ENCODE measurements at regions not wholly inside any gene's neighbourhood (a gene's known extent, or its start where the extent isn't known, plus 50 kb on each side); places are given as distances from the start of the nearest gene placed in this dataset.
"Not testable (repeated sequence)": the region's sequence is repeated elsewhere in the genome, so short reads cannot be mapped to it uniquely, and the experiment has no call there.

DNA sequence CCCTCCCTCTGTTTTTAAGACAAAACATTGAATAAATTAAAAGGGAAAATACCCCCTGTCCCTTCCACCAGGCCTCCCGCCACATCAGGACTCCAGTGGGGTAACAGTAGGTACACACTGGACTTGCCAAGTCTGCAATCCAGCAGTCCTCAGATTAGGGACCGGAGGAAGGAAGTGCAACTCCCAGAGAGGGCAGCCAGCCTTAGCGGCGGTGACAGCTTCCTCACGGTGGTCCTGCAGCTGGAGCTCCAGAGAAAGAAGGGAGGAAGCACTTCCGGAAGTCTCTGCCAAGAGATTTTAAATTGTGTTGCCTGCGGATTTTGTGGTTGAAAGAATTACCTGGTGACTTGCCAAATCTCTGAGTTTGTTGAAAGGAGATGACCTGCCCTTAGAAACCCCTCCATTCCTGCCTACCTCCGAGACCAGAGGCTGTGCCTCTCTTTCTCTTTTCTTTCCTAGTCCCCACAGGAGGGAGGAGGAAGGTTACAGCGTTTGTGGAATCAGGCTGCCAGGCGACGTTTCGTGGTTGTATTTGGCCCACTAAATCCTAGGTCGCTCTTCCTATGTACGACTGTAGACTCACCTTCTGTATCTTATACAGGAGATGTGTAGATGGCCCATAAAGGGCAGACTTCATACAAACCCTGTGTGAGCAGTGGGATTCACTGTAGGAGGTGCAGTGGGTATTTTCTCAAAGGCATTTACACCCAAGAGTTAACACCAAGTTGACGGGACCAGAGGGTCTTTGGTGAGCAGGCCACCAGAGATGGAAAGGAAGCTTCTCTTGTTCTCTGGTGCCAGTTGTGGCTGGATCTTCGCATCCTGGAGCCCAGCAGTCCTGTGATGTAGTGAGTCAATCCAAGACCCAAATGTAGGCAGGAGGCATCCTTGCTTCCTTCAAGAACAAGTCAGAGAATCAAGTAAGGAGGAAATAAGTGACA lies 77.9 kb downstream of the INSIG1 start:
- intact Hi-C loops (cut with DNase I): no loop called here
- ATAC-seq (no peak), DNase-seq (ENCODE audit: missing footprints) (peak; percentile 8)

DNA sequence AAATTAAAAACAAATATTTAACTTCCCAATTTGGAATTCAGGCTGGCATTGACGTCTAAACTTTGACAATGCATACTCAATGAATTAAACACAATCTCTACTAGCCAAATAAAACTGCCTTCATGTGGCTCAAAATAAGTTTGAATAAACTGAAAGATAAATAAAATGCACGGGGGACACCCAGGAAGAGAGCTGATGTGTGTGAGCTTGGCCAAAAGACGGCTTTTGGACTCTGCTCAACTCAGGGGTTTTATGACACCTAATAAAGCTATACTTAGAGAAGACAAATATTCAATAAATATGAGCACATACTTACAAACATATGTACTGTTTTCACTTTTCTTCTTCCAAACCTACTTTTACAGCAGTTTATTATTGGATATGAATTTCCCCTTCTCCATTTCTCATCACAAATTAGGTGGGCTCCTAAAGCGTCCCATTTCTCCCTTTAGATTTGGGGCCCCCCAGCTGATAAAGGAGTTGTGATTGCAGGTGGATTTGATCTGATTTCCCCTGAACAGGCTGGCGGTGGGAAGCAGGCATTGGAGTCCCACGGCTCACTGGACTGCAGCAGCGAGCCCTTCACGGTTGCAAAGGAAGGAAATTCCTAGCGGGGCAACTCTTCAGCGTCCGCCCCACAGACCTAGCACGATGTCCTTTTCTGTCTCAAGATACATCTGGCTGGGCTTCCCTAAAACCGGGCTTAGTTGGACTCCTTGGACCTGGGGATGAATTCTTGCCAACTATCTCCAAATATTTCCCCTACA lies 79.6 kb downstream of the INSIG1 start:
- DNase-seq (ENCODE audit: missing footprints): no peak
- ATAC-seq: no peak
- intact Hi-C loops (cut with DNase I): no loop called here

- ATAC-seq (peak; percentile 17), DNase-seq (ENCODE audit: missing footprints) (no peak)
- intact Hi-C loops (cut with DNase I): no loop called here
Observed at GRCh38 chr7:155377838-155378579, 79.9 kb upstream of the EN2 start.

DNA sequence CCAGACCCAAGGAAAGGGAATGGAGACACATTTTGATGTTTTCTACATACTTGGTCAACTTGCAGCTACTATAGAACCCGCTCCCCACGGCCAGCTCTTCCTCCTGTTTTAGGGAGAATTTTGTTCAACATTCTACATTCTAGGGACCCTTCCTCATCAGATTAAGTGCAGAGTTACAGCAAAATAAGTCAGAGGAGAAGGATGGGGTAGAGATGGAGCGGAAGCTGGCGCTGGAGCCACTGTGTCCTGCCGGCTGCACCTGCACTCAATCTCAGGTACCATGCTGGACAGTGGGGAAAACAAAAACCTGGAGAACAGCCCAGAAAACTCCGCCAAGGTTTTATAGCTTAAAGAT lies 79.4 kb upstream of the EN2 start:
- intact Hi-C loops (cut with DNase I): no loop called here
- ATAC-seq (no peak), DNase-seq (ENCODE audit: missing footprints) (no peak)

DNA sequence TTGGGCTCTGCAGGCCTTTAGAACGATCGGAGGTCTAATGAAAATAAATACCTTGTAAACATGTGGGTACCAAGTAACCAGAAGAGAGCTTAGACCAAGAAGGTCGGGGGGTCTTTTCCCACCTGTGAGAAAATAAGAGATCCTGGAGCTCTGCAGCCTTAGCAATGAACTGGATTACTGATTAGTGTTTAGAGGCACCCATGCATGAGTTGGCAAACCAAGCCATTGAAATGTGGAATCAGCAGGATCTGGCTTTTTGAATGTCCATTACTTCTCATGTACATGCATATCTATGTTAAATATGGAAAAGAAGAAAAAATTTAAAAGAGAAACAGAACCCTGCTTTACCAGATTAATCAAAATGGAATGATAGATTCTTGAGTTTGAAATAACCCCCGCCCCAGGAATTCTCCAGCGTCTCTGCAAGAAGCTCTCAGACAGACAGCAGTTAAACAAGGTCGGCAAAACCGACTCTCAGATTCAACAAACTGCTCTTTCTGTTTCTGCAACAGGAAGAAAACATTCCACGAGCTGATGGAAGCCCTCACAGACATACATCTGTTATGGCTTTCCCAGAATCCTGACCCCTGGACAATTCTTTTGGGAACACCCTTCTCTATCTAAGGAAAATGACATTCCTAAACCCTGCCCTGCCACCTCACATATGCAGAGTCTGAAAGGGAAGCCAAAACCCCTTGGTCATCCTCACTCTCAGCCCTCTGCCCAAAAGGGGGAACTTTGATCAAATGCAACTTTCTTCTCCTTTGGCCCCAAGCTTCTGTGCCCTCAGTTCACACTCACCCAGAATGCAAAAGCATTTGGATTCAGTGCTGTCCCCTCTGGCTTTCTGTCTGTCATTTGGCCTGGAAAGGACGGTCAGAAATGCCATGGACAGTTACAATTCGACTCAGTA lies 78.7 kb upstream of the EN2 start:
- ATAC-seq: no peak
- intact Hi-C loops (cut with DNase I): no loop called here
- DNase-seq (ENCODE audit: missing footprints): no peak

DNA sequence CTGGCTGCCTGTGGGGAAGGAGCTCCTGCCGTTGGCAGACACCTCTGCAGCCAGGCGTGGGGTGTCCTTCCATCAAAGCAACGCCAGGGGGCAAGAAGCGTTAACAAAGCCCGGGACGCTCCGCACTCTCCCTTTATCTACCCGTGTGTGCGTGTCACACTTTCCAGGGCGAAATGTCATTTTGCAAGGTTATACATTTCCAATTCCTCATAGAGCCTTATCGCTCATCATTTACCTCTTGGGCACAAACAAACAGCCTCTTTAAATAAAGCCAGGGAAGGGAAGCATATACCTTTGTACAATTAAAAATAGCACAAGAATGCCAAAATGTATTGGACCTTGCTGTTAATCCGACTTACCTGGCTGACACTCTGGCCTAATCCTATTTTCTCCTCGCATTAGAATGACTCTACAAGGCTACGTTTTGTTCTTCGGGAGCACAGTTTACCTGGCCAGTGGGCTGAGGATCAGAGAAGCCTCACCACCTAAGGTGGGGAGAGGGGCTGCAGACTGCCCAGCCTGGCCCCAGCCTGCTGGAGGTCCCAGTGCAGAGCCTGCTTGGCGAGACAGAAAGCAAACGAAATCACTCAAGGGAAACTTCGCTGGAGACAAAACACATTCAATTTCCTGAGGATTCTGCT lies 77.6 kb upstream of the EN2 start:
- intact Hi-C loops (cut with DNase I): loop anchor here (10.0 kb wide), 1 partner anchor 144 kb away; no protein-coding TSS in a partner anchor
- DNase-seq (ENCODE audit: missing footprints) (peak; percentile 79), ATAC-seq (peak; percentile 75)

- DNase-seq (ENCODE audit: missing footprints): no peak
- no peak for ATAC-seq
- intact Hi-C loops (cut with DNase I): loop anchor here (10.0 kb wide), 1 partner anchor 144 kb away; no protein-coding TSS in a partner anchor
Observed at GRCh38 chr7:155380976-155381851, 76.7 kb upstream of the EN2 start.

- DNase-seq (ENCODE audit: missing footprints): no peak
- intact Hi-C loops (cut with DNase I): loop anchor here (10.0 kb wide), 1 partner anchor 143 kb away; no protein-coding TSS in a partner anchor
- ATAC-seq: no peak
Observed at GRCh38 chr7:155381852-155382801, 75.8 kb upstream of the EN2 start.

GRCh38 chr7:155382802-155383171 lies 75.1 kb upstream of the EN2 start:
- no peak for DNase-seq (ENCODE audit: missing footprints)
- intact Hi-C loops (cut with DNase I): loop anchor here (10.0 kb wide), 1 partner anchor 142 kb away; no protein-coding TSS in a partner anchor
- no peak for ATAC-seq

DNA sequence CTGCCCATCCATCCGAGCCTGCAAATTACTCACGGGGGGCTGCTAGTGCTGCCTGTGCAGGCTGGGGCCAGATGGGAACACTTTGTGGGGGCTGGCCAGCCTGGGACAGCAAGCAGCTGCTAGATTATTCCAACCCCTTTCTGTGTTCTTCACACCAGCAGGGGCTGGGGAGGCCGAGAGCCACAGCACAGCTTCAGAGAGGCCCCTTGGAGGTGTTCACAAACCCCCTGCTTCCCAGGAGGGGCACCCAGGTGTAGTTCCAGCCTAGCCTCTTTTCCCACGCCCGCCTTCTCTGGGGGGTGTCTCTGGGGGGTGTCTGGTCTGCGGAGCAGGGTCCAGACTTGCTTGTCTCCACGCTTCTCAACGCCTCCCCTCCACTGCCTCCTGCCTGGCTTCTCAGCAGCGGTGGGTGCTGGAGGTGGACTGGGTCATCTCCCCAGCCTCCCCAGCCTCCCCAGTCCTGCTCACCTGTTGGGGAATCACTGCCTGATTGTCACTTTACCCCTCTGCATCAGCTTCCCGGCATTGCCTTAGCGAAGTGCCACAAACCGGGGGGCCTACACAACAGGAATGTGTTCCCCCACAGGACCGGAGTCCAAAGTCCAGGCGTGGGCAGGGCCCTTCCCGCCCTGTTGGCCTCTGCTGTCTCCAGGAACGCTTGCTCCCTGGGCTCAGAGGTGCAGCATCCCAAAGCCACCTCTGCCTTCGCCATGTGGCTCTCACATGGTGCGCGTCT lies 74.0 kb upstream of the EN2 start:
- no peak for ATAC-seq
- intact Hi-C loops (cut with DNase I): loop anchor here (10.0 kb wide), 1 partner anchor 141 kb away; no protein-coding TSS in a partner anchor
- no peak for DNase-seq (ENCODE audit: missing footprints)

DNA sequence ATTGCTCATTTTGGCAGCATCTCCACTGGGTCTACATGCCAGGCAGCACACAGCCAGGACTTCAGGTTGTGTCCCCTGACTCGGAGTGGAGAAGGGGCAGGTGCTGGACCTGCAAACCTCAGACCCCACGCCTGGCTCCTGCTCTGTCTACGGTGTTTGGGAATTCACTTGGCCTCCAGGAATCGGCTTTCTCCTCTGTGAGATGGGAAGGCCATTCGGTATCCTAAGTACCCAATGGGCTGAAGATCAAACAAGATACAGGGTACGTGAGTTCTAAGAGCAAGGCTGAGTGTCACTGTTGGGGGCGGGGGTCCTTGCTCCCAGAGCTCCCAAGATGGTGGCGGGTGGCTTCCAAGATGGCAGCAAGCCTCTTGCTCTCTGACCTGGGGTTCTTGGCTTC lies 73.2 kb upstream of the EN2 start:
- no peak for DNase-seq (ENCODE audit: missing footprints)
- no peak for ATAC-seq
- intact Hi-C loops (cut with DNase I): loop anchor here (10.0 kb wide), 1 partner anchor 140 kb away; no protein-coding TSS in a partner anchor

DNA sequence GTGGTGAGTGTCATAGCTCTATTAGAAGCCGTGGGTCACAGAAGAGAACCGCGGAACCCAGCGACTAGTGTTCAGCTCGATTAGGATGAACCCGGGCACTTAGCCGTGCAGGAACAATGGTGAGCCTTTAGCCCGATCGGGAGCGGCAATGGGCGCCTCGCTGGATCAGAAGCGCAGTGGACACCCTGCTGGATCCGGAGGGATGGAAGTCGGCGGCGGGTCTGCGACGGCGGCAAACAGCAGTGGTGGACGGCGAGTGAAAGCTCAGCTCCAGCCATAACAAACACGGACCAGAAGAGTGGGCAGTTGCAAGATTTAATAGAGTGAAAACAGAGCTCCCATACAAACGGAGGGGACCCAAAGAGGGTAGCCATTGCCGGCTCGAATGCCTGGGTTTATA lies 72.7 kb upstream of the EN2 start:
- not testable (repeated sequence) for DNase-seq (ENCODE audit: missing footprints); ATAC-seq
- intact Hi-C loops (cut with DNase I): loop anchor here (10.0 kb wide), 1 partner anchor 140 kb away; no protein-coding TSS in a partner anchor

GRCh38 chr7:155386608-155387007 lies 71.3 kb upstream of the EN2 start:
- DNase-seq (ENCODE audit: missing footprints) (no peak), ATAC-seq (no peak)
- intact Hi-C loops (cut with DNase I): loop anchor here (10.0 kb wide), 1 partner anchor 138 kb away; no protein-coding TSS in a partner anchor

GRCh38 chr7:155387066-155387620 lies 70.8 kb upstream of the EN2 start:
- DNase-seq (ENCODE audit: missing footprints) (no peak), ATAC-seq (no peak)
- intact Hi-C loops (cut with DNase I): loop anchor here (10.0 kb wide), 1 partner anchor 138 kb away; no protein-coding TSS in a partner anchor

All from Right ventricle myocardium inferior (tissue), 1 donor.